ENCODE measurements at regions not wholly inside any gene's neighbourhood (a gene's known extent, or its start where the extent isn't known, plus 50 kb on each side); places are given as distances from the start of the nearest gene placed in this dataset.

- TF ChIP-seq CTCF (IDR thresholded peaks at IDR 0.05; ENCODE audit: low read length): no peak
- TF ChIP-seq EZH2 (IDR thresholded peaks at IDR 0.05; ENCODE audit: borderline replicate concordance, low read length): no peak
These were observed 383.0 kb upstream of the SLITRK1 start for GRCh38 chr13:84265257-84265764.
